GM23338 (cell line): ENCODE measurements at regions not wholly inside any gene's neighbourhood (a gene's known extent, or its start where the extent isn't known, plus 50 kb on each side); places are given as distances from the start of the nearest gene placed in this dataset.

Experiments
- ATAC-seq: fragments of 200-7000 bp; cut with Tn5 transposase; 3 replicates; pipeline ENCODE4 v1.9.1; 2020
- DNase-seq: peaks from one replicate; pipeline ENCODE4 v3.0.0-alpha.2; 2015; ENCODE audit warnings: low spot score
- H2AFZ ChIP-seq: fragments of 200-600 bp; sonication (generic); 2 replicates; pipeline ENCODE4 v1.8.0; 2016; ENCODE audit warnings: antibody characterized with exemption, mild to moderate bottlenecking, moderate library complexity
- H3F3A ChIP-seq: fragments of 200-600 bp; sonication (generic); replicated peaks from 2 replicates; pipeline ENCODE4 v1.8.0; 2017; ENCODE audit warnings: antibody characterized with exemption, mixed run types, low read depth
- H3K27ac ChIP-seq: fragments of 200-600 bp; sonication (generic); 2 replicates; pipeline ENCODE4 v1.6.1; 2016; ENCODE audit warnings: low read depth
- H3K27me3 ChIP-seq: fragments of 200-600 bp; sonication (generic); 2 replicates; pipeline ENCODE4 v1.8.0; 2016; ENCODE audit warnings: mild to moderate bottlenecking, mixed run types, moderate library complexity; ENCODE audit not compliant: insufficient read depth
- H3K36me3 ChIP-seq: fragments of 200-600 bp; sonication (generic); 2 replicates; pipeline ENCODE4 v1.8.0; 2016; ENCODE audit warnings: mild to moderate bottlenecking; ENCODE audit not compliant: insufficient read depth
- H3K4me1 ChIP-seq: fragments of 200-600 bp; sonication (generic); 2 replicates; pipeline ENCODE4 v1.8.0; 2016; ENCODE audit warnings: mild to moderate bottlenecking, moderate library complexity; ENCODE audit not compliant: insufficient read depth
- H3K4me2 ChIP-seq: fragments of 200-600 bp; sonication (generic); 2 replicates; pipeline ENCODE4 v1.7.1; 2017; ENCODE audit warnings: mixed run types
- H3K4me3 ChIP-seq: fragments of 200-600 bp; sonication (generic); 2 replicates; pipeline ENCODE4 v1.6.1; 2016; ENCODE audit warnings: mixed run types
- H3K79me2 ChIP-seq: fragments of 200-600 bp; sonication (generic); replicated peaks from 2 replicates; pipeline ENCODE4 v1.8.0; 2017; ENCODE audit warnings: mild to moderate bottlenecking; ENCODE audit not compliant: insufficient read depth
- H3K9me2 ChIP-seq: fragments of 200-600 bp; sonication (generic); 2 replicates; pipeline ENCODE4 v1.8.0; 2017; ENCODE audit not compliant: insufficient read depth
- H4K20me1 ChIP-seq: fragments of 200-600 bp; sonication (generic); replicated peaks from 2 replicates; pipeline ENCODE4 v1.8.0; 2017; ENCODE audit warnings: mild to moderate bottlenecking; ENCODE audit not compliant: insufficient read depth
- H3K27ac Mint-ChIP-seq: 2 replicates; pipeline ENCODE4 v1.8.0; 2020; ENCODE audit warnings: inconsistent platforms, mild to moderate bottlenecking, moderate library complexity, mixed read lengths
- H3K27me3 Mint-ChIP-seq: 3 replicates; pipeline ENCODE4 v1.8.0; 2022; ENCODE audit warnings: low read depth, mild to moderate bottlenecking, moderate library complexity, mixed read lengths, inconsistent platforms; ENCODE audit not compliant: insufficient read depth, poor library complexity
- H3K36me3 Mint-ChIP-seq: 3 replicates; pipeline ENCODE4 v1.8.0; 2021; ENCODE audit warnings: low read depth, mild to moderate bottlenecking, inconsistent platforms, moderate library complexity, mixed read lengths
- H3K4me1 Mint-ChIP-seq: 3 replicates; pipeline ENCODE4 v1.8.0; 2020; ENCODE audit warnings: mild to moderate bottlenecking, inconsistent platforms, mixed read lengths
- H3K4me3 Mint-ChIP-seq: 3 replicates; pipeline ENCODE4 v1.8.0; 2021; ENCODE audit warnings: moderate library complexity, mild to moderate bottlenecking, inconsistent platforms, mixed read lengths
- H3K9me3 Mint-ChIP-seq: 3 replicates; pipeline ENCODE4 v1.8.0; 2020; ENCODE audit warnings: moderate library complexity, mild to moderate bottlenecking, inconsistent platforms, mixed read lengths
- NANOG ChIP-seq: IDR thresholded peaks from 2 replicates; pipeline ENCODE4 v1.6.1; 2016; ENCODE audit warnings: antibody characterized with exemption, borderline replicate concordance
- STAT1 ChIP-seq: IDR thresholded peaks from one replicate; pipeline ENCODE4 v1.6.1; 2016; ENCODE audit warnings: antibody characterized with exemption; ENCODE audit not compliant: unreplicated experiment
- ZNF462 ChIP-seq: fragments of 250-450 bp; sonication (Bioruptor Pico); IDR thresholded peaks from 2 replicates; pipeline ENCODE4 v1.5.0; 2020; ENCODE audit warnings: mild to moderate bottlenecking, moderate library complexity
- TF ChIP-seq, protein P1 (sequence below), 2 experiments: fragments of 200-600 bp in 1 of 2; sonication (generic) in 1 of 2; conservative IDR thresholded peaks; 2 replicates each; pipeline versions ENCODE4 v1.5.1 to v1.6.1; 2016 to 2017; ENCODE audit warnings: antibody characterized with exemption in 2 of 2, low read depth in 2 of 2, mild to moderate bottlenecking in 2 of 2, moderate library complexity in 1 of 2

- Histone ChIP-seq H3K9me2 (no peaks in the 10 kb centered on the region), H4K20me1 (no peaks in the 10 kb centered on the region), H3K4me1 (no peaks in the 10 kb centered on the region), H3K79me2 (no peaks in the 10 kb centered on the region), H3K36me3 (no peaks in the 10 kb centered on the region), H3K27me3 (no peaks in the 10 kb centered on the region), H3K27ac (no peak overlapping the region), H3K4me3 (no peak overlapping the region), H2AFZ (no peak overlapping the region), H3F3A (no peaks in the 10 kb centered on the region), H3K4me2 (no peak overlapping the region)
- H3K27ac Mint-ChIP-seq, result no peak overlapping the region
- TF ChIP-seq ZNF462, result no peak
- TF ChIP-seq NANOG, result no peak
- no peak for TF ChIP-seq STAT1
- TF ChIP-seq, protein P1, sequence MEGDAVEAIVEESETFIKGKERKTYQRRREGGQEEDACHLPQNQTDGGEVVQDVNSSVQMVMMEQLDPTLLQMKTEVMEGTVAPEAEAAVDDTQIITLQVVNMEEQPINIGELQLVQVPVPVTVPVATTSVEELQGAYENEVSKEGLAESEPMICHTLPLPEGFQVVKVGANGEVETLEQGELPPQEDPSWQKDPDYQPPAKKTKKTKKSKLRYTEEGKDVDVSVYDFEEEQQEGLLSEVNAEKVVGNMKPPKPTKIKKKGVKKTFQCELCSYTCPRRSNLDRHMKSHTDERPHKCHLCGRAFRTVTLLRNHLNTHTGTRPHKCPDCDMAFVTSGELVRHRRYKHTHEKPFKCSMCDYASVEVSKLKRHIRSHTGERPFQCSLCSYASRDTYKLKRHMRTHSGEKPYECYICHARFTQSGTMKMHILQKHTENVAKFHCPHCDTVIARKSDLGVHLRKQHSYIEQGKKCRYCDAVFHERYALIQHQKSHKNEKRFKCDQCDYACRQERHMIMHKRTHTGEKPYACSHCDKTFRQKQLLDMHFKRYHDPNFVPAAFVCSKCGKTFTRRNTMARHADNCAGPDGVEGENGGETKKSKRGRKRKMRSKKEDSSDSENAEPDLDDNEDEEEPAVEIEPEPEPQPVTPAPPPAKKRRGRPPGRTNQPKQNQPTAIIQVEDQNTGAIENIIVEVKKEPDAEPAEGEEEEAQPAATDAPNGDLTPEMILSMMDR (conservative IDR thresholded peaks at IDR 0.05; ENCODE audit: low read depth in 2 of 2), result peak in 1 of 2 experiments; percentile 38; a peak in 2 of 4 replicates
- H3K9me3 Mint-ChIP-seq, result peaks cover 10% of the 10 kb centered on the region
- DNase-seq, result no peak
- ATAC-seq, result peak; percentile 18; the same call in 2 of the 3 replicates
- H3K36me3 Mint-ChIP-seq, result peaks cover 5% of the 10 kb centered on the region
- H3K4me3 Mint-ChIP-seq, result no peak overlapping the region
- H3K27me3 Mint-ChIP-seq, result peaks cover 5% of the 10 kb centered on the region
- H3K4me1 Mint-ChIP-seq, result peaks cover 12% of the 10 kb centered on the region; the same call in 2 of the 3 replicates
Observed at GRCh38 chr15:77773903-77774302, 141.2 kb upstream of the LINGO1 start.
